ENCODE measurements at regions not wholly inside any gene's neighbourhood (a gene's known extent, or its start where the extent isn't known, plus 50 kb on each side); places are given as distances from the start of the nearest gene placed in this dataset.
A peak's percentile ranks its signal among the peaks of the same experiment; 100 is the strongest.

GRCh38 chr10:78953113-78953798 is 115.5 kb upstream of the ZMIZ1 start:
- TF ChIP-seq CTCF (IDR thresholded peaks at IDR 0.05), result no peak
- DNase-seq, result peak in 1 of 2 donors; percentile 41
- Histone ChIP-seq H3K27ac (peak overlapping the region in 6 of 10 donors; percentile 7 to 60 (median 36)), H3K36me3 (no peaks in the 10 kb centered on the region), H3K4me1 (peaks cover 0 to 29% (median 10%) of the 10 kb centered on the region in 9 donors), H3K9me3 (no peaks in the 10 kb centered on the region), H3K27me3 (no peaks in the 10 kb centered on the region), H3K4me3 (no peak overlapping the region)
- peak; percentile 7 to 69 (median 58) for ATAC-seq
- 52 to 53% methylated on average over 11 of the region's 11 CpGs for WGBS, 2 donors
- intact Hi-C loops (cut with DNase I), result no loop called here

GRCh38 chr10:78953799-78954297 is 114.9 kb upstream of the ZMIZ1 start:
- 98% methylated on average over 7 of the region's 7 CpGs for WGBS, 2 donors
- no peak for ATAC-seq
- intact Hi-C loops (cut with DNase I), result no loop called here
- no peak for TF ChIP-seq CTCF (IDR thresholded peaks at IDR 0.05)
- Histone ChIP-seq H3K4me1 (peaks cover 0 to 29% (median 10%) of the 10 kb centered on the region in 9 donors), H3K36me3 (no peaks in the 10 kb centered on the region), H3K27me3 (no peaks in the 10 kb centered on the region), H3K4me3 (no peak overlapping the region), H3K27ac (peak overlapping the region in 1 of 10 donors; percentile 58), H3K9me3 (no peaks in the 10 kb centered on the region)
- DNase-seq, result no peak

- intact Hi-C loops (cut with DNase I), result no loop called here
- Histone ChIP-seq H3K27ac (no peak overlapping the region), H3K27me3 (no peaks in the 10 kb centered on the region), H3K36me3 (no peaks in the 10 kb centered on the region), H3K4me1 (peaks cover 0 to 29% (median 10%) of the 10 kb centered on the region in 9 donors), H3K9me3 (no peaks in the 10 kb centered on the region), H3K4me3 (no peak overlapping the region)
- no peak for DNase-seq
- 96 to 98% methylated on average over 7 of the region's 7 CpGs for WGBS, 2 donors
- ATAC-seq, result no peak
- TF ChIP-seq CTCF (IDR thresholded peaks at IDR 0.05), result no peak
These were observed 114.1 kb upstream of the ZMIZ1 start for GRCh38 chr10:78954689-78955088.

- H3K27ac ChIP-seq, result no peak overlapping the region
These were observed 113.6 kb upstream of the ZMIZ1 start for GRCh38 chr10:78955206-78955605.

More at GRCh38 chr10:78955206-78955605, 113.6 kb upstream of the ZMIZ1 start:
- TF ChIP-seq CTCF (IDR thresholded peaks at IDR 0.05), result no peak
- Histone ChIP-seq H3K4me1 (peaks cover 0 to 32% (median 14%) of the 10 kb centered on the region in 9 donors), H3K36me3 (no peaks in the 10 kb centered on the region), H3K9me3 (no peaks in the 10 kb centered on the region), H3K4me3 (no peak overlapping the region), H3K27me3 (no peaks in the 10 kb centered on the region)
- intact Hi-C loops (cut with DNase I), result no loop called here
- ATAC-seq (no peak), DNase-seq (no peak)
- 93 to 97% methylated on average over 3 of the region's 3 CpGs for WGBS, 2 donors
